ENCODE measurements at regions not wholly inside any gene's neighbourhood (a gene's known extent, or its start where the extent isn't known, plus 50 kb on each side); places are given as distances from the start of the nearest gene placed in this dataset.

DNA sequence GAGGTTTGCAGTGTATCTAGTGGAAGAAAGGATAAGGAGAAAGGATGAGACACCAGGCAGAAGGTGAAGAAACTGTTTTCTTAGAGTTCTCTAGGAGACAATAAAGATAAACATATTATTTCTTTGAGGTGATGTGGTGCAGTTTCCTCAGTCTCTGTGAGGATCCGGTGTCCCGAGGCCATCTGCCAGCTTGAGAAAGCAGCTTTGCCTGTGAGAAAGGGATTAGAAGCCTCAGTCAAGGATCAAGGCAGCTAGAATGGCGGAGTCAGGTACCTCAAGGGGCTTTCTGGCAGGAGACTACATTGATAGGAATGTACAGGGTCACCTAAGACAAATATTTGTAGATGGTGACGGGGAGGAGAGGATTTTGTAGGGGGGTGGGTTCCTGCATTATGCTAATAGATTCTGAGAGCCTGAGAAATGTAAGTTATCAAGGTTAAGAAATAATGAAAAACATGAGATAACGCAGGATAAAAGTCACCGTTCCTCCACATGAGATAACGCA, 103.9 kb upstream of the MB21D2 start:
- H3K27ac ChIP-seq: no peak overlapping the region
- peaks cover 0 to 4% (median 0%) of the 10 kb centered on the region in 3 donors for H3K4me1 ChIP-seq
- H3K27me3 ChIP-seq: no peaks in the 10 kb centered on the region
- TF ChIP-seq POLR2A (IDR thresholded peaks at IDR 0.05) (no peak), POLR2AphosphoS5 (IDR thresholded peaks at IDR 0.05) (no peak), EP300 (IDR thresholded peaks at IDR 0.05) (no peak)
- TF ChIP-seq, protein P1, sequence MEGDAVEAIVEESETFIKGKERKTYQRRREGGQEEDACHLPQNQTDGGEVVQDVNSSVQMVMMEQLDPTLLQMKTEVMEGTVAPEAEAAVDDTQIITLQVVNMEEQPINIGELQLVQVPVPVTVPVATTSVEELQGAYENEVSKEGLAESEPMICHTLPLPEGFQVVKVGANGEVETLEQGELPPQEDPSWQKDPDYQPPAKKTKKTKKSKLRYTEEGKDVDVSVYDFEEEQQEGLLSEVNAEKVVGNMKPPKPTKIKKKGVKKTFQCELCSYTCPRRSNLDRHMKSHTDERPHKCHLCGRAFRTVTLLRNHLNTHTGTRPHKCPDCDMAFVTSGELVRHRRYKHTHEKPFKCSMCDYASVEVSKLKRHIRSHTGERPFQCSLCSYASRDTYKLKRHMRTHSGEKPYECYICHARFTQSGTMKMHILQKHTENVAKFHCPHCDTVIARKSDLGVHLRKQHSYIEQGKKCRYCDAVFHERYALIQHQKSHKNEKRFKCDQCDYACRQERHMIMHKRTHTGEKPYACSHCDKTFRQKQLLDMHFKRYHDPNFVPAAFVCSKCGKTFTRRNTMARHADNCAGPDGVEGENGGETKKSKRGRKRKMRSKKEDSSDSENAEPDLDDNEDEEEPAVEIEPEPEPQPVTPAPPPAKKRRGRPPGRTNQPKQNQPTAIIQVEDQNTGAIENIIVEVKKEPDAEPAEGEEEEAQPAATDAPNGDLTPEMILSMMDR (IDR thresholded peaks at IDR 0.05): no peak
- 68 to 79% methylated on average over 7 of the region's 7 CpGs for WGBS, 2 donors (ENCODE audit: low coverage in 1 of 2)
- ATAC-seq: no peak
- H3K9me3 ChIP-seq: no peaks in the 10 kb centered on the region
- H3K36me3 ChIP-seq: no peaks in the 10 kb centered on the region
- no peak overlapping the region for H3K4me3 ChIP-seq

DNA sequence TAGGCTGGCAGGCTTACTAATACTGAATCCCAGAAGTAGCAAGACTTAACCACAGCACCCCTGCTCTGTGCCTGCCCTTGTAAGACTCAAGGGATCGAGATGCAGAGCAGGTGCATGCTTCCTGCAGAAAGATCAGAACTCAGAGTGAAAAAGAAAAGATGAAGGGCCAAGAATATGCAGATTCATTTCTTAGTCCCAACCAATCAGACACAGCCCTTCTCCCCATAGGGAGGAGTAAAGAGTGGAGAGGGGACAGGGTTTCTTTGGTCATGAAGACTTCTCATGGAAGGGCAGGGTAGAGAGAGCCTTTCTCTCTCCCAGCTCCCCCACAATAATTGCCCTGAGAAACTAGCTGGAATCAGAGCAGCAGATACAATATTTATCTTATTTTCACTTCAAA, 105.6 kb upstream of the MB21D2 start:
- no peak for ATAC-seq
- Histone ChIP-seq H3K4me3 (no peak overlapping the region), H3K4me1 (no peaks in the 10 kb centered on the region), H3K9me3 (no peaks in the 10 kb centered on the region), H3K27ac (no peak overlapping the region), H3K36me3 (no peaks in the 10 kb centered on the region), H3K27me3 (no peaks in the 10 kb centered on the region)
- TF ChIP-seq EP300 (IDR thresholded peaks at IDR 0.05) (no peak), POLR2AphosphoS5 (IDR thresholded peaks at IDR 0.05) (no peak), POLR2A (IDR thresholded peaks at IDR 0.05) (no peak)
- TF ChIP-seq, protein P1 (IDR thresholded peaks at IDR 0.05): no peak
- WGBS, 2 donors (ENCODE audit: low coverage in 1 of 2): 100% methylated on average over 1 of the region's 1 CpG; no CpG with 5 or more reads in 1 of the 2 donors

DNA sequence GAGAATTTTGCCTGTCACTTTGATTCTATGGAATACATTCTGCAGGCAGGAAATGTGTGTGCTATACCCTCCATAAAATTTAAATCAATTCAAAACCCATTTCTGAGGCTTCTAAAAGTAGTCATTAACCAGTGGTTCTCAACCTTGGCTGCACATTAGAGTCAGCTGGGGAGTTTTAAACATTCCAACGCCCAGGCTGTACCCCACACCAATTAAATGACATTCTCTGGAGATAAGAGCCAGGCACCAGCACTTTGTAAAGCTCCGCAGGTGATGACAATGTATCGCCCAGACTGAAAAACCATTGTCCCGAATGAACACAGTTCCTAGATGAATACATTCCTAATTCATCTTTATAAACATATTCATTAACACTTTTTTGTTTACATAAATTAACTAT, 110.6 kb upstream of the MB21D2 start:
- H3K27ac ChIP-seq: no peak overlapping the region
- no peaks in the 10 kb centered on the region for H3K4me1 ChIP-seq
- no peaks in the 10 kb centered on the region for H3K36me3 ChIP-seq
- 63 to 79% methylated on average over 4 of the region's 4 CpGs for WGBS, 2 donors (ENCODE audit: low coverage in 1 of 2)
- no peak overlapping the region for H3K4me3 ChIP-seq
- no peak for TF ChIP-seq POLR2AphosphoS5 (IDR thresholded peaks at IDR 0.05)
- TF ChIP-seq POLR2A (IDR thresholded peaks at IDR 0.05): no peak
- TF ChIP-seq EP300 (IDR thresholded peaks at IDR 0.05): no peak
- TF ChIP-seq, protein P1 (IDR thresholded peaks at IDR 0.05): no peak
- no peaks in the 10 kb centered on the region for H3K27me3 ChIP-seq
- ATAC-seq: no peak
- H3K9me3 ChIP-seq: no peaks in the 10 kb centered on the region

DNA sequence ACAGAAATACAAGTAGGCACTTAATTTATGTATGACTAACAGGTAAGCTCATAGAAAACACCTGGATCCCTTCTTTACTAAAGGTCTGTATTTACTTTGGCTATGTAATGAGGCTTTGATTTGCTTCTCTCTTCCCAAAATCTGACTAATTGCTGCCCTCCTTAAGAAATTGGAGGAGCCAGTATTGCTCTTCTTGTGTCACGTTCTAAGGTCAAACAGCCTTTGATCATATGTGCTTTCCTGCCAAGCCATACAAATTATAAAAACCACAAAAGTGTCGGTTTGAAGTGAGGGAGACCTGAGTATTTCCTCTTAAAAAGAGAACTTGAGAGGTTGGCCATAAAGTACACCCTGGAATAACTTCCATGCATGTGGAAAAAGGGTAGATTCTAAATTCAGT, 112.1 kb upstream of the MB21D2 start:
- H3K4me1 ChIP-seq: no peaks in the 10 kb centered on the region
- no peak overlapping the region for H3K4me3 ChIP-seq
- H3K27me3 ChIP-seq: no peaks in the 10 kb centered on the region
- H3K27ac ChIP-seq: no peak overlapping the region
- 44 to 49% methylated on average over 2 of the region's 2 CpGs for WGBS, 2 donors (ENCODE audit: low coverage in 1 of 2)
- TF ChIP-seq POLR2A (IDR thresholded peaks at IDR 0.05) (no peak), EP300 (IDR thresholded peaks at IDR 0.05) (no peak), POLR2AphosphoS5 (IDR thresholded peaks at IDR 0.05) (no peak)
- TF ChIP-seq, protein P1 (IDR thresholded peaks at IDR 0.05): no peak
- H3K9me3 ChIP-seq: no peaks in the 10 kb centered on the region
- H3K36me3 ChIP-seq: no peaks in the 10 kb centered on the region
- no peak for ATAC-seq

DNA sequence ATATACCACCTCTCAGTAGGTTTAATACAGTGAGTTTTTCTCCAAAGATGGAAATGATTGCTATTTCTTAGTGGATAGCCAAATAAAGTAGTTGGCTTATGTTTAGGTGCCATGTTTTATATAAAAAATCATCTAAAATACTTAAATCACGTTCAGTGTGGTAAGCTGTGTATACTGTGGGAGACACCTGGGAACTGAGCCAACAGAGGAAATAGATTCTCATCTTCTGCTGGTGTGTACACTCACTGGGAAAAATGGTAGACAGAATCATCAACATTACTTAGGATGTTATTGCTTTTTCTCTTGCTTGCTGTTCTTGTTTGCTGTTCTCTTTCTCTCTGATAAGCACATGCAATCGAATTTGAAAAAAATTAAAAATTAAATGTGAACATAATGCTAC, 112.6 kb upstream of the MB21D2 start:
- no peak overlapping the region for H3K4me3 ChIP-seq
- no peaks in the 10 kb centered on the region for H3K36me3 ChIP-seq
- TF ChIP-seq EP300 (IDR thresholded peaks at IDR 0.05) (no peak), POLR2AphosphoS5 (IDR thresholded peaks at IDR 0.05) (no peak), POLR2A (IDR thresholded peaks at IDR 0.05) (no peak)
- TF ChIP-seq, protein P1 (IDR thresholded peaks at IDR 0.05): no peak
- no peaks in the 10 kb centered on the region for H3K4me1 ChIP-seq
- whole genome bisulfite sequencing, 2 donors (ENCODE audit: low coverage in 1 of 2): 28 to 32% methylated on average over 2 of the region's 2 CpGs
- ATAC-seq: no peak
- H3K9me3 ChIP-seq: no peaks in the 10 kb centered on the region
- no peak overlapping the region for H3K27ac ChIP-seq
- no peaks in the 10 kb centered on the region for H3K27me3 ChIP-seq
